Activated naive CD4-positive, alpha-beta T cell treated with anti-CD3 and anti-CD28 coated beads, Interleukin-2, amount 10 ng/mL, durations not matched to agents 7 days and 5 days (primary cell): ENCODE measurements at regions not wholly inside any gene's neighbourhood (a gene's known extent, or its start where the extent isn't known, plus 50 kb on each side); places are given as distances from the start of the nearest gene placed in this dataset.

Experiments
- CTCF ChIA-PET: fragments of 350-600 bp; sonication (Branson Sonifier 250); formaldehyde crosslinking; loops from one replicate; lab custom pipeline; 2021; ENCODE audit warnings: antibody characterized with exemption; lab: Charles Lee
- DNase-seq: peaks from one replicate; pipeline ENCODE4 v3.0.0-alpha.2; 2020
- H3K27ac Mint-ChIP-seq: one replicate; pipeline ENCODE4 v1.8.0; 2021; ENCODE audit warnings: mild to moderate bottlenecking, moderate library complexity, mixed read lengths
- H3K27me3 Mint-ChIP-seq: one replicate; pipeline ENCODE4 v1.8.0; 2021; ENCODE audit warnings: mild to moderate bottlenecking, mixed read lengths
- H3K36me3 Mint-ChIP-seq: one replicate; pipeline ENCODE4 v1.8.0; 2021; ENCODE audit warnings: mixed read lengths
- H3K4me1 Mint-ChIP-seq: one replicate; pipeline ENCODE4 v1.8.0; 2021; ENCODE audit warnings: mixed read lengths
- H3K4me3 Mint-ChIP-seq: one replicate; pipeline ENCODE4 v1.8.0; 2021; ENCODE audit warnings: mild to moderate bottlenecking, moderate library complexity, mixed read lengths
- H3K9me3 Mint-ChIP-seq: one replicate; pipeline ENCODE4 v1.8.0; 2021; ENCODE audit warnings: mixed read lengths

GRCh38 chr2:21310493-21310892 is 186.7 kb downstream of the TDRD15 start:
- no peak overlapping the region for H3K27ac Mint-ChIP-seq
- no peaks in the 10 kb centered on the region for H3K4me1 Mint-ChIP-seq
- H3K9me3 Mint-ChIP-seq = no peaks in the 10 kb centered on the region
- no peak for DNase-seq
- H3K36me3 Mint-ChIP-seq = no peaks in the 10 kb centered on the region
- CTCF ChIA-PET = no interaction called here
- H3K4me3 Mint-ChIP-seq = no peak overlapping the region
- no peaks in the 10 kb centered on the region for H3K27me3 Mint-ChIP-seq

GRCh38 chr2:21314322-21314835 is 190.6 kb downstream of the TDRD15 start:
- no peak for DNase-seq
- Mint-ChIP-seq H3K27me3 (no peaks in the 10 kb centered on the region), H3K36me3 (no peaks in the 10 kb centered on the region), H3K4me3 (no peak overlapping the region), H3K4me1 (no peaks in the 10 kb centered on the region), H3K27ac (no peak overlapping the region), H3K9me3 (no peaks in the 10 kb centered on the region)
- CTCF ChIA-PET = interaction anchor here (0.6 to 1.7 kb wide), 3 partner anchors 18 to 734 kb away, joined by 3 to 4 read pairs (median 3); no protein-coding TSS in a partner anchor

- peak; percentile 48 for DNase-seq
- no peak overlapping the region for H3K27ac Mint-ChIP-seq
- no peaks in the 10 kb centered on the region for H3K27me3 Mint-ChIP-seq
- CTCF ChIA-PET = interaction anchor here (0.6 to 3.9 kb wide), 9 partner anchors 8 to 655 kb away, joined by 3 to 23 read pairs (median 3); partner anchors contain the start of gene APOB
- H3K36me3 Mint-ChIP-seq = no peaks in the 10 kb centered on the region
- no peak overlapping the region for H3K4me3 Mint-ChIP-seq
- no peaks in the 10 kb centered on the region for H3K9me3 Mint-ChIP-seq
- H3K4me1 Mint-ChIP-seq = no peaks in the 10 kb centered on the region
Observed at GRCh38 chr2:21317131-21317530, 193.4 kb downstream of the TDRD15 start.

GRCh38 chr2:21318263-21318662 is 194.5 kb downstream of the TDRD15 start:
- Mint-ChIP-seq H3K36me3 (no peaks in the 10 kb centered on the region), H3K9me3 (no peaks in the 10 kb centered on the region), H3K27me3 (no peaks in the 10 kb centered on the region), H3K27ac (no peak overlapping the region), H3K4me1 (no peaks in the 10 kb centered on the region), H3K4me3 (no peak overlapping the region)
- no peak for DNase-seq
- CTCF ChIA-PET = interaction anchor here (1.0 to 3.9 kb wide), 6 partner anchors 10 to 285 kb away, joined by 3 to 23 read pairs (median 4); partner anchors contain the start of gene APOB

GRCh38 chr2:21326152-21326551 is 202.4 kb downstream of the TDRD15 start:
- Mint-ChIP-seq H3K4me3 (no peak overlapping the region), H3K9me3 (peaks cover 7% of the 10 kb centered on the region), H3K27me3 (no peaks in the 10 kb centered on the region), H3K27ac (no peak overlapping the region), H3K36me3 (no peaks in the 10 kb centered on the region), H3K4me1 (no peaks in the 10 kb centered on the region)
- no peak for DNase-seq
- CTCF ChIA-PET = no interaction called here

- peaks cover 7% of the 10 kb centered on the region for H3K9me3 Mint-ChIP-seq
- H3K4me3 Mint-ChIP-seq = no peak overlapping the region
- DNase-seq = no peak
- no peak overlapping the region for H3K27ac Mint-ChIP-seq
- no peaks in the 10 kb centered on the region for H3K27me3 Mint-ChIP-seq
- no peaks in the 10 kb centered on the region for H3K4me1 Mint-ChIP-seq
- no peaks in the 10 kb centered on the region for H3K36me3 Mint-ChIP-seq
- CTCF ChIA-PET = no interaction called here
Observed at GRCh38 chr2:21328177-21328576, 204.4 kb downstream of the TDRD15 start.

GRCh38 chr2:21330786-21331391 is 207.1 kb downstream of the TDRD15 start:
- no peak overlapping the region for H3K4me3 Mint-ChIP-seq
- DNase-seq = no peak
- no peaks in the 10 kb centered on the region for H3K9me3 Mint-ChIP-seq
- H3K27ac Mint-ChIP-seq = no peak overlapping the region
- H3K27me3 Mint-ChIP-seq = no peaks in the 10 kb centered on the region
- H3K36me3 Mint-ChIP-seq = no peaks in the 10 kb centered on the region
- H3K4me1 Mint-ChIP-seq = no peaks in the 10 kb centered on the region
- CTCF ChIA-PET = no interaction called here

- Mint-ChIP-seq H3K9me3 (no peaks in the 10 kb centered on the region), H3K4me1 (no peaks in the 10 kb centered on the region), H3K36me3 (no peaks in the 10 kb centered on the region), H3K4me3 (no peak overlapping the region), H3K27ac (no peak overlapping the region), H3K27me3 (no peaks in the 10 kb centered on the region)
- DNase-seq = no peak
- CTCF ChIA-PET = no interaction called here
Observed at GRCh38 chr2:21331625-21332370, 208.0 kb downstream of the TDRD15 start.

- no peaks in the 10 kb centered on the region for H3K27me3 Mint-ChIP-seq
- no peak overlapping the region for H3K27ac Mint-ChIP-seq
- H3K36me3 Mint-ChIP-seq = no peaks in the 10 kb centered on the region
- no peak overlapping the region for H3K4me3 Mint-ChIP-seq
- no peaks in the 10 kb centered on the region for H3K4me1 Mint-ChIP-seq
- peaks cover 6% of the 10 kb centered on the region for H3K9me3 Mint-ChIP-seq
- DNase-seq = no peak
- CTCF ChIA-PET = no interaction called here
Observed at GRCh38 chr2:21332993-21333625, 209.3 kb downstream of the TDRD15 start.

GRCh38 chr2:21333684-21334083 is 209.9 kb downstream of the TDRD15 start:
- H3K27me3 Mint-ChIP-seq = no peaks in the 10 kb centered on the region
- peaks cover 6% of the 10 kb centered on the region for H3K9me3 Mint-ChIP-seq
- no peaks in the 10 kb centered on the region for H3K4me1 Mint-ChIP-seq
- H3K27ac Mint-ChIP-seq = no peak overlapping the region
- H3K4me3 Mint-ChIP-seq = no peak overlapping the region
- CTCF ChIA-PET = no interaction called here
- no peaks in the 10 kb centered on the region for H3K36me3 Mint-ChIP-seq
- DNase-seq = no peak

- H3K27me3 Mint-ChIP-seq = no peaks in the 10 kb centered on the region
- H3K9me3 Mint-ChIP-seq = no peaks in the 10 kb centered on the region
- H3K4me3 Mint-ChIP-seq = no peak overlapping the region
- H3K27ac Mint-ChIP-seq = no peak overlapping the region
- H3K4me1 Mint-ChIP-seq = no peaks in the 10 kb centered on the region
- H3K36me3 Mint-ChIP-seq = no peaks in the 10 kb centered on the region
- no peak for DNase-seq
- CTCF ChIA-PET = no interaction called here
Observed at GRCh38 chr2:21346984-21347383, 223.2 kb downstream of the TDRD15 start.

GRCh38 chr2:21353879-21354679 is 230.3 kb downstream of the TDRD15 start:
- no peak for DNase-seq
- CTCF ChIA-PET = no interaction called here
- Mint-ChIP-seq H3K36me3 (no peaks in the 10 kb centered on the region), H3K27ac (no peak overlapping the region), H3K4me3 (no peak overlapping the region), H3K9me3 (peaks cover 2% of the 10 kb centered on the region), H3K4me1 (no peaks in the 10 kb centered on the region), H3K27me3 (no peaks in the 10 kb centered on the region)

GRCh38 chr2:21356086-21356856 is 232.5 kb downstream of the TDRD15 start:
- Mint-ChIP-seq H3K36me3 (no peaks in the 10 kb centered on the region), H3K27me3 (no peaks in the 10 kb centered on the region), H3K4me3 (no peak overlapping the region), H3K4me1 (no peaks in the 10 kb centered on the region), H3K9me3 (peaks cover 2% of the 10 kb centered on the region), H3K27ac (no peak overlapping the region)
- no peak for DNase-seq
- CTCF ChIA-PET = no interaction called here
